ENCODE measurements at regions not wholly inside any gene's neighbourhood (a gene's known extent, or its start where the extent isn't known, plus 50 kb on each side); places are given as distances from the start of the nearest gene placed in this dataset.

DNA sequence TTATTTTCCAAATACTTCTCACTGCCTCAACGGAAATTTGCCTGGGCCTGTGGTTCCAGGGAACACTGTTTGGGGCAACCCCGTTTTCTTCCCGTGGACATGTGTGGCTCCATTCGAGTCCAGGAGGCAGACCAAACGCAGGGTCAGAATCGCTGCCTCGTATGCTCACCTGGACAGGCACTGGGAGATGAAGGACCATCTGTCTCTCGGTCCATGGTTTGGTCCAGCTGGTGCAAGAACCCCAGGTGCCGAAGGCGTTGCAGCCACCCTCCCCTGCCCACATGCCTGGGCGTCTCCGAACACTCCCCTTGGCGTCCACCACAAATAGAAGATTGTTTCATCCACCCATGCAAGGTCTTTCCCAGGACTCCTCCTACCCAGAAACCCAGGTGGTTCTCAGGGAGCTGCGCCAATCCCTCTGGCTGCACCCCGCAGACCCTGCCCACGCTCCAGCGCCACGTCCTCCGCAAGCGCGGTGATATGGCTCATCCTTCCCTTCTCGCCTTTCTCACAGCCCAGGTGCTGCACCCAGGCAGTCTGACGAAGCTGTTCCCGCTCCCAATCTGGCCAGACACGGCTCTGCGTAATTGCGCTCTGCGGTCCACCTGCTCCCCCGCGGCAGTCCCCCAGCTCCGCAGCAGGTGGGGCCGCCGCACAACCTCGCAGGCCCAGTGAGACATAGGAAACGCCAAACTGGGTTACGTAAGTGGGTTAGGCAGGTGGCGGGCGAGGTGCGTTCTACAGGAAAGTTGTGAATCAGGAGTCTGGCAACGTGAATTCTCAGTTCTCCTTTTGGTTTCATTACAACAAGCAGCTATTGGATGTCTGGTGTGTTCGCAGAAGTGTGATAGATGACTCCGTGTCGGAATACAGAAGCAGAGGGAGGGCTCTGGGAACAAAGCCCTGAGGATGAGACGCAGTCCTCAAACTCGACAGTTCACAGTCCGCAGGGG lies 146.2 kb upstream of the ECI2 start:
- H3K27me3 Mint-ChIP-seq (ENCODE audit: low read depth) = peaks cover 21% of the 10 kb centered on the region
- no peaks in the 10 kb centered on the region for H3K9me3 Mint-ChIP-seq
- H3K4me1 Mint-ChIP-seq (ENCODE audit: low read depth) = peaks cover 2% of the 10 kb centered on the region
- peak overlapping the region; percentile 14 for H3K4me3 Mint-ChIP-seq
- no peaks in the 10 kb centered on the region for H3K36me3 Mint-ChIP-seq (ENCODE audit: low read depth)
- H3K27ac Mint-ChIP-seq = no peak overlapping the region
- no peak for DNase-seq (ENCODE audit: low spot score)

DNA sequence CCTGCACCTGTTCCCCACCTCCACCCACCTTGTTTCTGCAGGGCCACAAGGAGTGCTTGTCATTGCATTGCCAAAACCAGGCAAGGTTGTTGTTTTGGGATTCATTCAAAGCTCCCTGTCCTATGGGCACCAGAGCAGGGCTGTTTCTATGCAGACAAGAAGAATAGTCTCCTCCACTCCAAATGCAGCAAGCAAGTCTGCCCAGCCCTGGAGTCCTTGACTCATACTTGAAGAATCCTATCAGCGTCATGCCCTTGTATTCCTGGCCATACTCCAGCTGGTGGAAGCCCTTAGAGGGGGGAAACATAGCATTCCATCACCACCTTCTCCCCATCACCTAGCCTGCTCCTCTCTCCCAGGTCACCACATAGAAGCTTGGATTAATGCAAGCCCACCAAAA lies 145.3 kb upstream of the ECI2 start:
- Mint-ChIP-seq H3K4me3 (no peak overlapping the region), H3K27me3 (ENCODE audit: low read depth) (peaks cover 21% of the 10 kb centered on the region), H3K27ac (no peak overlapping the region), H3K36me3 (ENCODE audit: low read depth) (no peaks in the 10 kb centered on the region), H3K4me1 (ENCODE audit: low read depth) (peaks cover 2% of the 10 kb centered on the region), H3K9me3 (no peaks in the 10 kb centered on the region)
- no peak for DNase-seq (ENCODE audit: low spot score)

DNA sequence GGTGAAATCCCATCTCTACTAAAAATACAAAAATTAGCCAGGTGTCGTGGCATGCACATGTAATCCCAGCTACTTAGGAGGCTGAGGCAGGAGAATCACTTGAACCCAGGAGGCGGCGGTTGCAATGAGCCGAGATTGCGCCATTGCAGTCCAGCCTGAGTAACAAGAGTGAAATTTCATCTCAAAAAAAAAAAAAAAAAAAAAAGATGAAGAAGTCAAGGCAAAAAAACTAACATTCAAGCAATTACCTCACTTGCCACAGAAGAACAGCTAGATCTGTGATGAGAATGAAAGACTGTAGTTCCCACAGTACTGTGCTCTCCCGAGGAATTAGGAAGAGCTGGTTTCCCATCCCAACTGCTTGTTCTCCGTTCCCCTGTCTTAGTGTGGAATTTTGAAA lies 144.7 kb upstream of the ECI2 start:
- Mint-ChIP-seq H3K4me1 (ENCODE audit: low read depth) (peaks cover 2% of the 10 kb centered on the region), H3K36me3 (ENCODE audit: low read depth) (no peaks in the 10 kb centered on the region), H3K27me3 (ENCODE audit: low read depth) (peaks cover 21% of the 10 kb centered on the region), H3K4me3 (no peak overlapping the region), H3K9me3 (no peaks in the 10 kb centered on the region), H3K27ac (no peak overlapping the region)
- DNase-seq (ENCODE audit: low spot score) = no peak

DNA sequence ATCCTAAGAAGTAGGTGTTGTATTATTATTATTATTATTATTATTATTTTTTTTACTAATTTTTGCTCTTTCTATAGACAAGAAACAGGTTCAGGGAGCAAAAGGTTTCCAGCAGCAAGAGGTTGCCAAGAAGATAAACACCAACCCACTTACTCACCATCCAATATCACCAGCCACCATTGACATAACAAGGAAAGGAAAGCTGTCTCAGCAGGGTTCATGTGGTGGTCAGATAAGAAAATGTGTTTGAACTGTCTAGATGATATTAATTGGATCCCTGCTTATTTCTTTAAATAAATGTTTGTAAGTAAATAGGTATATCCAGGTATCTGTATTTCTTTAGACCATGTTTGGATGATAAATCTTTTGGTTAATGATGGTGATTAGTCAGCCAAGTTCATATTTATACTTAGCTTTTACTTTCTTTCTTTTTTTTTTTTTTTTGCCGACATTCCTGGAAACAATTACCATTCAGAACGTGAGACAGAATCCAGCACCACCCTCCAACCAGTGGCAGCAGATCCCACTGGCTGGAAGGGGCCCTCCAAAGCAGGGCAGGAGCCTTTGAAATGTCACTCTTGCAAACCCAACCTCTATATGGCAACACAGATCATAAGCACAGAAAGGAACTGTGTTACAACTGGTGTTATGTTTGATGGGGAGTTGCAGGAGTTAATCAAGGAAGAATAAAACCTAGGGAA lies 139.2 kb upstream of the ECI2 start:
- no peak for DNase-seq (ENCODE audit: low spot score)
- Mint-ChIP-seq H3K4me3 (no peak overlapping the region), H3K9me3 (no peaks in the 10 kb centered on the region), H3K4me1 (ENCODE audit: low read depth) (no peaks in the 10 kb centered on the region), H3K27ac (no peak overlapping the region), H3K27me3 (ENCODE audit: low read depth) (no peaks in the 10 kb centered on the region), H3K36me3 (ENCODE audit: low read depth) (no peaks in the 10 kb centered on the region)

DNA sequence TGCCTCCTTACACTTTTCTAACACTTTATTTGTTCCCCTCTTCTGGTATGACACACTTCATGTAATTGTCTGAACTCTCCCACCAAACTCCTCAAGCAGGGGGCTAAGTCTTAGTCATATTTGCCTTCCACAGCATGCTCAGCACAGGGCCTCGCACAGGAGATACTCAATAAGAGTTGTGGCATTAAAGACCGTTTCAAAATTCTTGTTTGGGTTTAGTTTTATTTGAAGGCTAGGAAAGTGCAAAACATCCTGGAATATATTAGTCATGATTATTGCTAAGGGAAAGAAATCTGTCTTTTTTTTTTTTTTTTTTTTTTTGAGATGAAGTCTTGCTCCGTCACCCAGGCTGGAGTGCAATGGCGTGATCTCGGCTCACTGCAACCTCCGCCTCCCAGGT lies 137.6 kb upstream of the ECI2 start:
- Mint-ChIP-seq H3K27me3 (ENCODE audit: low read depth) (no peaks in the 10 kb centered on the region), H3K9me3 (no peaks in the 10 kb centered on the region)

DNA sequence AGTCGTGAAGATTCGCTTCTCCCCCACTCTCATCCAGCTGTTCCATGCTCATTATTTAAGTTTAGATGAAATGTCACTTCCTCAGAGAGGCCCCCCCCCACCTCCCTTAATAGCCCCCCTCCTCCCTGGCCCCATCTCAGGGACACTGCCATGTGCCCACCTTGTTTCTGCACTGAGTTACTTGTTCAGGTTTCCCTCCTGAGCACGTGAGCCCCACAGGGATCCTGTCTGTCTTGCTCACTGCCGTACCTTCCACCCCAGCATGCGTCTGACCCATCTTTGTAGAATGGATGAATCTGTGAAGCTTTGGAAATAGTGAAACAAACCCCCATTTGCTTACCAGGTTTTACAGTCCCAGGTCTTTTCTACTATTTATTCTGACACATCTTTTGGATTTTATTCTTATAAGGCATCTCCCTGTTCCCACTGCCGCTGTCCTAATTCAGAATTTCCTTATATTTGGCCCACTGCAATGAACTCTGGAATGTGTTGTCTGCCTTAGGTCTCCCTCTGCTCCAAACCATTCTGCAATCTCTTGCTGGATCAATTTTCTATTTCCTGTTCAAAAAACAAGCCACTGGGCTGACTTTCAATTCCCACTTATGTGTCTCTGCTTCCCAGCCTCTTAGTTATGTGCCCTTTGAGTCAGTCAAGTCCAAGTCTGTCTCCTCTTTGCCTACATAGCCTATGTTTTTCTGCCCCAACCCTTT lies 136.5 kb upstream of the ECI2 start:
- H3K27ac Mint-ChIP-seq = no peak overlapping the region
- H3K27me3 Mint-ChIP-seq (ENCODE audit: low read depth) = no peaks in the 10 kb centered on the region
- no peak for DNase-seq (ENCODE audit: low spot score)
- H3K9me3 Mint-ChIP-seq = no peaks in the 10 kb centered on the region
- no peak overlapping the region for H3K4me3 Mint-ChIP-seq
- no peaks in the 10 kb centered on the region for H3K36me3 Mint-ChIP-seq (ENCODE audit: low read depth)
- H3K4me1 Mint-ChIP-seq (ENCODE audit: low read depth) = no peaks in the 10 kb centered on the region

More for the DNA sequence above, 137.6 kb upstream of the ECI2 start:
- no peak overlapping the region for H3K4me3 Mint-ChIP-seq
- H3K27ac Mint-ChIP-seq = no peak overlapping the region
- H3K36me3 Mint-ChIP-seq (ENCODE audit: low read depth) = no peaks in the 10 kb centered on the region
- H3K4me1 Mint-ChIP-seq (ENCODE audit: low read depth) = no peaks in the 10 kb centered on the region
- DNase-seq (ENCODE audit: low spot score) = no peak

DNA sequence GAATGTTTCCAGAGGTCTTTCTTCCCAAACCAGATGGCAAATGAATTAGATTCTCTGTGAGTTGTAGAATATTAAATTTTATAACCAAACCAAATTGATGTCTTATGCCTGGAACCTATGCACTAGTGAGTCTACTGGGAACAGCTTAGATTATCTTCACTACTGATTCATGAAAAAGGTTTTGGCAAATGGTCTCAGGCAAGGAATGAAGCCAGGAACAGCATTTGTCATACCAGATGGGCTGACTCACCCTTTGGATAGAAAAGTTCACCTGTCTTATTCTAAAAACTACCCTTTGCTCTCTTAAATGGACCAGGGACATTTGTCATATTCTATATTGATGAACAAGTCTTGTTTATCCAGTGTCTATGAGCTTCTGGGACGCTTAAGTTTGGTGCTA lies 135.4 kb upstream of the ECI2 start:
- peaks cover 4% of the 10 kb centered on the region for H3K27me3 Mint-ChIP-seq (ENCODE audit: low read depth)
- DNase-seq (ENCODE audit: low spot score) = no peak
- no peak overlapping the region for H3K27ac Mint-ChIP-seq

DNA sequence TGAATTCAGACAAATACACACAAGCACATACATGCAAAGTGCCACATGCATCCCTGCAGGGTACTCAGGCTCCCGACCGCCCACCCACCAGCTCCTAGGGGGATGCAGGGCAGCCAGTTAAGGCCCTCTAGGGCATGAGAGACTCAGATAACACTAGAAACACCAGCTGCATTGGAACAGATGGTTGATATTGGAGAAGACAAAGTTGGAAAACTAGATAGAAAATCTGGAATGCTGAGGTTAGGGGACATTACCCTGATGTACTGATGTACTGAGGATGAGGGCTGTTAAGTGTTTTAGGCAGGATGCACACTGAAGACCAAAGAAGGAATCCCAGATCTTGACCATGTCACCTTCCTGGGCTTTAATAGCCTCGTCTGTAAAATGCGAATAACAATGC lies 134.6 kb upstream of the ECI2 start:
- Mint-ChIP-seq H3K27me3 (ENCODE audit: low read depth) (peaks cover 4% of the 10 kb centered on the region), H3K27ac (no peak overlapping the region), H3K4me1 (ENCODE audit: low read depth) (no peaks in the 10 kb centered on the region), H3K9me3 (no peaks in the 10 kb centered on the region), H3K36me3 (ENCODE audit: low read depth) (no peaks in the 10 kb centered on the region), H3K4me3 (no peak overlapping the region)
- no peak for DNase-seq (ENCODE audit: low spot score)

More for the DNA sequence above, 135.4 kb upstream of the ECI2 start:
- Mint-ChIP-seq H3K4me3 (no peak overlapping the region), H3K36me3 (ENCODE audit: low read depth) (no peaks in the 10 kb centered on the region), H3K9me3 (no peaks in the 10 kb centered on the region), H3K4me1 (ENCODE audit: low read depth) (no peaks in the 10 kb centered on the region)

DNA sequence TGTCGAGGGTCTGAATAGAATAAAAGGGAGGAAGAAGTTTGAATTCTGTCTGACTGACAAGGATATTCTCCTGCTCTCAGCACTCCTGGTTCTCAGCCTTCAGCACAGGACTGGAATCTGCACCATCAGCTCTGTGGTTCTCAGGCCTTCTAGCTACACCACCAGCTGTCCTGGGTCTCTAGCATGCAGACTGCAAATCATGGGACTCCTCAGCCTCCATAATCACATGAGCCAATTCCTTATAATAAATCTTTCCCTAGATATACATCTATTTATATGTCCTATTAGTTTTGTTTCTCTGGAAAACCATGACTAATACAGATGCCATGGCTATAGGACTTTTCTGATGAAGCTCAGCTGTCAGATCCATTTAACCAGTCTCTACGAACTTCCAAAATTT lies 132.8 kb upstream of the ECI2 start:
- Mint-ChIP-seq H3K4me1 (ENCODE audit: low read depth) (no peaks in the 10 kb centered on the region), H3K27ac (no peak overlapping the region), H3K4me3 (no peak overlapping the region), H3K36me3 (ENCODE audit: low read depth) (no peaks in the 10 kb centered on the region), H3K9me3 (no peaks in the 10 kb centered on the region), H3K27me3 (ENCODE audit: low read depth) (peaks cover 8% of the 10 kb centered on the region)
- no peak for DNase-seq (ENCODE audit: low spot score)

DNA sequence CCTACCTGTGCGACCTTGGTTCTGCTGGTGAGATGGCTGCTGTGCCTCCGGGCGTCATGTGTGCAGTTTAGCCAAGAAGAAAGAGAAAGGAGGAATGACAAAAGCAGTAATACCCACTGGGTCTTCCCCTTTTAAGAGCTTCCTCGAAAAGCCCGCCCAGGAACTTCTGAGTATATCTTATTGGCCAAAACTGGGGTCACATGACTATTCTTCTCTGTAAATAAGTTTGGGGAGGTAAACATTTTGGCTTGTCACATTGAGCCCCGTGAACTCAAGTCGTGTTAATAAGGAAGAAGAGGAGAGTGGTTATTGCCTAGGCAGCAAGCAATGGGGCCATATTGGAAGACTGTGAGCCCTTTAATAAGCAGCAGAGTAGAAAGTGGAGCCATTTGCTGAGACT lies 130.4 kb upstream of the ECI2 start:
- no peaks in the 10 kb centered on the region for H3K9me3 Mint-ChIP-seq
- H3K4me3 Mint-ChIP-seq = no peak overlapping the region
- H3K27ac Mint-ChIP-seq = no peak overlapping the region
- peaks cover 8% of the 10 kb centered on the region for H3K27me3 Mint-ChIP-seq (ENCODE audit: low read depth)
- H3K4me1 Mint-ChIP-seq (ENCODE audit: low read depth) = no peaks in the 10 kb centered on the region
- no peak for DNase-seq (ENCODE audit: low spot score)
- no peaks in the 10 kb centered on the region for H3K36me3 Mint-ChIP-seq (ENCODE audit: low read depth)

DNA sequence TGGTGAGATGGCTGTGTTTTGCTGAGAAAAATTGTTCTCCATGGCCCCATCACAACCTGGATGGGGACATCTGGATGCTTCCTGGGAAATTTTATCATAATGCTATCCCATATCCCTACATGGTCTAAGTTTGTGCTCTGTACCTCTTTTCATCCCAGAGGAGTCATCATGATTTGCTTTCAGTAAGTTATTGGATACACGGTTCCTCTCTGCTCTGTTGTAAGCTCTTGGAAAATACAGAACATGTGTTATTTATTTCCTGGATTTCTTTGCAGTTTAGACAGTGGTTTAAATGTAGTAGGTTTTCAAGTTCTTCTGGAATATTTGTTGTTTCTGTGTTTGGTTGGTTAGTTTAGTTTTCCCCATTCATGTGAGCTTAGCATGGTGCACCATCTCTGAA lies 129.2 kb upstream of the ECI2 start:
- Mint-ChIP-seq H3K9me3 (no peaks in the 10 kb centered on the region), H3K27me3 (ENCODE audit: low read depth) (peaks cover 8% of the 10 kb centered on the region), H3K4me1 (ENCODE audit: low read depth) (no peaks in the 10 kb centered on the region), H3K4me3 (no peak overlapping the region), H3K36me3 (ENCODE audit: low read depth) (no peaks in the 10 kb centered on the region), H3K27ac (no peak overlapping the region)
- no peak for DNase-seq (ENCODE audit: low spot score)

DNA sequence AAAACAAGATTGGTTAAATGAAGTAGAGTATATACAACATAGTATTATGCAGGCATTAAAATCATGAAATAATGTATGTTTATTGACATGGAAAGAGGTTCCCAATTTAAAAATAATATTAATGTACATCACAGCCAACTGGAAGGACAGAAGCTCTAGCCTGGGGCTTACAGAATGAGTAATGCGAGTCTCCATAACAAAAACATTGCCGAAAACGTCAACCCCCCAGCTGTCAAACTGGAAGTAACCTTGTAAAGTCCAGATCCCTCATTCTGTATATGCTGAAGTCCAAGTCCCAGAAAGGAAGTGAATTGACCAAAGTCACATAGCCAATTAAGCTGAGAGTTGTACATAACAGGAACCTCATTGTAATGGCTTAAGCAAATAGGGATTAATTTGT lies 128.7 kb upstream of the ECI2 start:
- Mint-ChIP-seq H3K36me3 (ENCODE audit: low read depth) (no peaks in the 10 kb centered on the region), H3K4me3 (no peak overlapping the region), H3K27ac (no peak overlapping the region), H3K9me3 (no peaks in the 10 kb centered on the region), H3K27me3 (ENCODE audit: low read depth) (peaks cover 8% of the 10 kb centered on the region), H3K4me1 (ENCODE audit: low read depth) (no peaks in the 10 kb centered on the region)
- no peak for DNase-seq (ENCODE audit: low spot score)

DNA sequence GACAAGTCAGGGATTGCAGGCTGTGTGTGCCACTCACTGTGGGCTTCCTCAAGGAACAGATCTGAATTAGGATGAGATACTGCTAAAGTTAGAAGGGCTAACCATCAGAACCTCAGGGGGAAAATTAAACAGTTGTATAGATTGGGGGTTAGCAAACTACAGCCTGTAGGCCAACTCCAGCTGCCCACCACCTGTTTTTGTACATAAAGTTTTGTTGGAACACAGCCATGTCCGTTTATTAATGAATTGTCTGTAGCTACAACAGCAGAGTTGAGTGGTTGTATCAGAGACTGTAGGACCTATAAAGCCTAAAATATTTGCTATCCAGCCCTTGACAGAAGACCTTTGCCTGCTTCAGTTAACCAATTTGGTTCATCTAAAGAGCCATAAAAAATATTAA lies 127.2 kb upstream of the ECI2 start:
- Mint-ChIP-seq H3K36me3 (ENCODE audit: low read depth) (no peaks in the 10 kb centered on the region), H3K4me3 (no peak overlapping the region), H3K27ac (no peak overlapping the region), H3K4me1 (ENCODE audit: low read depth) (no peaks in the 10 kb centered on the region), H3K27me3 (ENCODE audit: low read depth) (peaks cover 8% of the 10 kb centered on the region), H3K9me3 (no peaks in the 10 kb centered on the region)
- no peak for DNase-seq (ENCODE audit: low spot score)

DNA sequence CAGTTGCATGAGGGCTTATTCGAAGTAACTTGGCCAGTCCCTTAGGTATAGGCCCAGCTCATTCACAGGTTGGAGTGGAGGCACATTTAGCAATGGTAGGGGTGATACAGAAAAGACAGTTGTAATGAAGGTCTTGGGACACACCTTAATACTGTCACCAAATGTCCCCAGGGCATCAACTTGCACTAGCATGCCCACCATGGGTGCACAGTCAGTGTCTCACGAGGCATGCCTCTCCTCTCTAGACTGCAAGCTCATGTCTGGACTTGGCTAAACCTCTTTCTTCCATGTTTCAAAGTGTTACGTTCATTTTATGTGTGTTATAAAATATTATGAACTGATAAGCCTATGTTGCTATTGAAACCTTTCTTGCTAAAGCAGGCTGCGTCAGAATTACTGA lies 124.0 kb upstream of the ECI2 start:
- Mint-ChIP-seq H3K27ac (no peak overlapping the region), H3K36me3 (ENCODE audit: low read depth) (no peaks in the 10 kb centered on the region), H3K4me1 (ENCODE audit: low read depth) (no peaks in the 10 kb centered on the region), H3K9me3 (no peaks in the 10 kb centered on the region), H3K4me3 (no peak overlapping the region), H3K27me3 (ENCODE audit: low read depth) (no peaks in the 10 kb centered on the region)
- no peak for DNase-seq (ENCODE audit: low spot score)
